B cell (primary cell): ENCODE measurements at regions not wholly inside any gene's neighbourhood (a gene's known extent, or its start where the extent isn't known, plus 50 kb on each side); places are given as distances from the start of the nearest gene placed in this dataset.

Source experiments
- ATAC-seq: fragments of 200-7000 bp; cut with Tn5 transposase; one replicate; pipeline ENCODE4 v1.10.0; 2021; ENCODE audit warnings: low read depth, mild to moderate bottlenecking, moderate number of reproducible peaks, moderate library complexity
- CTCF ChIA-PET: fragments of 350-600 bp; sonication (Branson Sonifier 250); formaldehyde crosslinking; loops from one replicate; lab custom pipeline; 2021; ENCODE audit warnings: antibody characterized with exemption, inconsistent platforms; lab: Charles Lee
- POLR2A ChIA-PET: fragments of 350-600 bp; sonication (Branson Sonifier 250); formaldehyde crosslinking; loops from one replicate; lab custom pipeline; 2021; ENCODE audit warnings: antibody characterized with exemption; lab: Charles Lee
- DNase-seq: peaks from one replicate; pipeline ENCODE4 v3.0.0; 2013
- H2AFZ ChIP-seq: 2 replicates; pipeline ENCODE4 v1.6.1; 2012; ENCODE audit warnings: mild to moderate bottlenecking, low read depth, low read length; ENCODE audit not compliant: insufficient read depth, poor library complexity, severe bottlenecking
- H3K27ac ChIP-seq, 2 donors: 1 replicate in 1 of 2; 2 replicates in 1 of 2; pipeline ENCODE4 v1.5.1; 2012 to 2013; ENCODE audit warnings: low read length in 2 of 2, mild to moderate bottlenecking in 2 of 2, moderate library complexity in 1 of 2
- H3K27me3 ChIP-seq, 4 experiments: fragments of 200-600 bp in 1 of 4; sonication (generic) in 1 of 4; replicated peaks in 1 of 4; 1 replicate in 2 of 4; 2 replicates in 2 of 4; pipeline versions ENCODE4 v1.6.1 to v1.7.0; 2013 to 2016; ENCODE audit warnings: low read length in 3 of 4, mild to moderate bottlenecking in 2 of 4, mixed read lengths in 1 of 4, moderate library complexity in 1 of 4; ENCODE audit not compliant: insufficient read depth in 4 of 4, control insufficient read depth in 3 of 4; ENCODE audit errors: control extremely low read depth in 1 of 4
- H3K36me3 ChIP-seq, 2 experiments: replicated peaks in 1 of 2; 1 replicate in 1 of 2; 2 replicates in 1 of 2; pipeline versions ENCODE4 v1.6.1 to v1.7.1; 2013; ENCODE audit warnings: low read length in 1 of 2; ENCODE audit not compliant: insufficient read depth in 2 of 2, control insufficient read depth in 1 of 2; ENCODE audit errors: control extremely low read depth in 1 of 2, extremely low read depth in 1 of 2
- H3K4me1 ChIP-seq, 2 donors: fragments of 200-600 bp in 1 of 2; sonication (generic) in 1 of 2; 1 replicate in 1 of 2; 2 replicates in 1 of 2; pipeline versions ENCODE4 v1.5.1 to v1.6.1; 2013 to 2017; ENCODE audit warnings: low read length in 2 of 2; ENCODE audit not compliant: control insufficient read depth in 2 of 2, insufficient read depth in 2 of 2
- H3K4me2 ChIP-seq: replicated peaks from 2 replicates; pipeline ENCODE3; 2012; ENCODE audit warnings: mild to moderate bottlenecking, low read depth, low read length; ENCODE audit not compliant: poor library complexity, severe bottlenecking
- H3K4me3 ChIP-seq, 5 experiments: fragments of 200-600 bp in 1 of 5; sonication (generic) in 1 of 5; 1 replicate in 3 of 5; 2 replicates in 2 of 5; pipeline versions ENCODE4 v1.5.1 to v1.7.0; 2011 to 2016; ENCODE audit warnings: low read length in 4 of 5, mild to moderate bottlenecking in 4 of 5, low read depth in 2 of 5, control low read depth in 1 of 5, moderate library complexity in 1 of 5; ENCODE audit not compliant: insufficient read depth in 1 of 5; ENCODE audit errors: control extremely low read depth in 1 of 5, extremely low read depth in 1 of 5
- H3K79me2 ChIP-seq: fragments of 200-600 bp; sonication (generic); one replicate; pipeline ENCODE4 v1.6.0; 2016; ENCODE audit warnings: low read length; ENCODE audit not compliant: control insufficient read depth, insufficient read depth
- H3K9ac ChIP-seq: fragments of 200-600 bp; sonication (generic); 2 replicates; pipeline ENCODE4 v1.6.1; 2017; ENCODE audit warnings: mild to moderate bottlenecking, low read length, moderate library complexity
- H3K9me3 ChIP-seq, 3 donors: one replicate each; pipeline versions ENCODE4 v1.6.1 to v1.7.1; 2013; ENCODE audit warnings: low read length in 2 of 3; ENCODE audit not compliant: control insufficient read depth in 2 of 3, insufficient read depth in 1 of 3; ENCODE audit errors: control extremely low read depth in 1 of 3
- H4K20me1 ChIP-seq: 2 replicates; pipeline ENCODE4 v1.6.0; 2012; ENCODE audit warnings: mild to moderate bottlenecking, low read length; ENCODE audit not compliant: insufficient read depth, control insufficient read depth, poor library complexity, severe bottlenecking
- H3K27ac Mint-ChIP-seq: one replicate; pipeline ENCODE4 v1.8.0; 2021; ENCODE audit warnings: mixed read lengths
- H3K27me3 Mint-ChIP-seq: one replicate; pipeline ENCODE4 v1.8.0; 2021; ENCODE audit warnings: mixed read lengths
- H3K4me1 Mint-ChIP-seq: one replicate; pipeline ENCODE4 v1.8.0; 2021; ENCODE audit warnings: mixed read lengths
- H3K4me3 Mint-ChIP-seq: one replicate; pipeline ENCODE4 v1.8.0; 2021; ENCODE audit warnings: mixed read lengths
- H3K9me3 Mint-ChIP-seq: one replicate; pipeline ENCODE4 v1.8.0; 2022; ENCODE audit warnings: mixed read lengths; ENCODE audit not compliant: insufficient read depth
- CTCF ChIP-seq: fragments of 200-600 bp; IDR thresholded peaks from one replicate; pipeline ENCODE4 v1.8.0; 2022; ENCODE audit warnings: antibody characterized with exemption, mild to moderate bottlenecking
- EZH2 ChIP-seq: IDR thresholded peaks from 2 replicates; pipeline ENCODE4 v1.6.1; 2012; ENCODE audit warnings: borderline replicate concordance, low read depth, mild to moderate bottlenecking, moderate library complexity, low read length; ENCODE audit not compliant: insufficient read depth, poor library complexity, severe bottlenecking
- WGBS: methylation state at CpG from one replicate; pipeline ENCODE4 v1.1.5; 2013; ENCODE audit warnings: missing lambda C conversion rate; ENCODE audit not compliant: insufficient coverage; 5-methylcytosine and 5-hydroxymethylcytosine counted together
- intact Hi-C: fragments of 100-400 bp; cut with micrococcal nuclease; formaldehyde crosslinking; loops from one replicate; pipeline ENCODE4 v1.10.0; 2022

- Histone ChIP-seq H3K79me2 (no peaks in the 10 kb centered on the region), H2AFZ (peak overlapping the region; percentile 50), H4K20me1 (no peaks in the 10 kb centered on the region), H3K9me3 (peaks cover 0 to 3% (median 0%) of the 10 kb centered on the region in 3 donors), H3K9ac (no peak overlapping the region), H3K36me3 (no peaks in the 10 kb centered on the region), H3K27ac (no peak overlapping the region), H3K4me3 (no peak overlapping the region), H3K4me2 (no peak overlapping the region), H3K27me3 (peaks cover 0 to 3% (median 0%) of the 10 kb centered on the region in 4 experiments), H3K4me1 (no peaks in the 10 kb centered on the region)
- ChIA-PET CTCF (no interaction called here), POLR2A (no interaction called here)
- intact Hi-C loops: no loop called here
- ATAC-seq (no peak), DNase-seq (no peak)
- Mint-ChIP-seq H3K4me1 (no peaks in the 10 kb centered on the region), H3K4me3 (no peak overlapping the region), H3K27ac (no peak overlapping the region), H3K9me3 (no peaks in the 10 kb centered on the region), H3K27me3 (no peaks in the 10 kb centered on the region)
- TF ChIP-seq EZH2: no peak
- no peak for TF ChIP-seq CTCF
- 22% methylated on average over 42 of the region's 42 CpGs for WGBS
These were observed 230.7 kb upstream of the BTBD3 start for GRCh38 chr20:11686820-11687543.

- peaks cover 0 to 3% (median 0%) of the 10 kb centered on the region in 4 experiments for H3K27me3 ChIP-seq
- intact Hi-C loops: no loop called here
- H3K4me1 ChIP-seq: no peaks in the 10 kb centered on the region
- H3K27ac ChIP-seq: no peak overlapping the region
- TF ChIP-seq EZH2 (no peak), CTCF (no peak)
- ATAC-seq: no peak
- ChIA-PET POLR2A (no interaction called here), CTCF (no interaction called here)
- no peak for DNase-seq
- Mint-ChIP-seq H3K9me3 (no peaks in the 10 kb centered on the region), H3K4me1 (no peaks in the 10 kb centered on the region), H3K27ac (no peak overlapping the region), H3K4me3 (no peak overlapping the region), H3K27me3 (no peaks in the 10 kb centered on the region)
- no peaks in the 10 kb centered on the region for H3K36me3 ChIP-seq
- H3K79me2 ChIP-seq: no peaks in the 10 kb centered on the region
- WGBS: 98% methylated on average over 3 of the region's 7 CpGs
- H3K4me3 ChIP-seq: no peak overlapping the region
- peaks cover 0 to 3% (median 0%) of the 10 kb centered on the region in 3 donors for H3K9me3 ChIP-seq
- no peak overlapping the region for H2AFZ ChIP-seq
- H4K20me1 ChIP-seq: no peaks in the 10 kb centered on the region
- no peak overlapping the region for H3K4me2 ChIP-seq
- no peak overlapping the region for H3K9ac ChIP-seq
These were observed 230.0 kb upstream of the BTBD3 start for GRCh38 chr20:11687546-11688292.
